ENCODE measurements at regions not wholly inside any gene's neighbourhood (a gene's known extent, or its start where the extent isn't known, plus 50 kb on each side); places are given as distances from the start of the nearest gene placed in this dataset.

GRCh38 chr6:40162074-40162473 is 227.8 kb upstream of the MOCS1 start:
- no peaks in the 10 kb centered on the region for H3K36me3 ChIP-seq (ENCODE audit: control insufficient read depth, insufficient read depth, low read length)
- no peak for DNase-seq
- no peak overlapping the region for H3K27ac ChIP-seq (ENCODE audit: low read depth, low read length)
- H3K4me1 Mint-ChIP-seq: no peaks in the 10 kb centered on the region
- H3K4me1 ChIP-seq (ENCODE audit: control insufficient read depth, insufficient read depth, low read length): no peaks in the 10 kb centered on the region
- 89 to 93% methylated on average over 5 of the region's 5 CpGs for WGBS, 2 experiments (ENCODE audit: insufficient coverage in 1 of 2, insufficient read length in 1 of 2)
- H3K27me3 ChIP-seq (ENCODE audit: control insufficient read depth, insufficient read depth, low read length, poor library complexity, severe bottlenecking): no peaks in the 10 kb centered on the region
- TF ChIP-seq, protein P1, sequence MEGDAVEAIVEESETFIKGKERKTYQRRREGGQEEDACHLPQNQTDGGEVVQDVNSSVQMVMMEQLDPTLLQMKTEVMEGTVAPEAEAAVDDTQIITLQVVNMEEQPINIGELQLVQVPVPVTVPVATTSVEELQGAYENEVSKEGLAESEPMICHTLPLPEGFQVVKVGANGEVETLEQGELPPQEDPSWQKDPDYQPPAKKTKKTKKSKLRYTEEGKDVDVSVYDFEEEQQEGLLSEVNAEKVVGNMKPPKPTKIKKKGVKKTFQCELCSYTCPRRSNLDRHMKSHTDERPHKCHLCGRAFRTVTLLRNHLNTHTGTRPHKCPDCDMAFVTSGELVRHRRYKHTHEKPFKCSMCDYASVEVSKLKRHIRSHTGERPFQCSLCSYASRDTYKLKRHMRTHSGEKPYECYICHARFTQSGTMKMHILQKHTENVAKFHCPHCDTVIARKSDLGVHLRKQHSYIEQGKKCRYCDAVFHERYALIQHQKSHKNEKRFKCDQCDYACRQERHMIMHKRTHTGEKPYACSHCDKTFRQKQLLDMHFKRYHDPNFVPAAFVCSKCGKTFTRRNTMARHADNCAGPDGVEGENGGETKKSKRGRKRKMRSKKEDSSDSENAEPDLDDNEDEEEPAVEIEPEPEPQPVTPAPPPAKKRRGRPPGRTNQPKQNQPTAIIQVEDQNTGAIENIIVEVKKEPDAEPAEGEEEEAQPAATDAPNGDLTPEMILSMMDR (conservative IDR thresholded peaks at IDR 0.05): no peak
- H3K27me3 Mint-ChIP-seq (ENCODE audit: insufficient read depth): peaks cover 19% of the 10 kb centered on the region
- H3K4me3 Mint-ChIP-seq: no peak overlapping the region
- no peaks in the 10 kb centered on the region for H3K9me3 Mint-ChIP-seq
- no peak overlapping the region for H3K27ac Mint-ChIP-seq
- H3K9ac ChIP-seq (ENCODE audit: extremely low read depth, low read length, poor library complexity, severe bottlenecking): no peak overlapping the region
- H3K36me3 Mint-ChIP-seq (ENCODE audit: low read depth): no peaks in the 10 kb centered on the region
- no peaks in the 10 kb centered on the region for H3K9me3 ChIP-seq (ENCODE audit: control insufficient read depth, low read length)
- H3K4me3 ChIP-seq (ENCODE audit: low read length): no peak overlapping the region

GRCh38 chr6:40160826-40161225 is 226.6 kb upstream of the MOCS1 start:
- no peaks in the 10 kb centered on the region for H3K4me1 Mint-ChIP-seq
- Histone ChIP-seq H3K36me3 (ENCODE audit: control insufficient read depth, insufficient read depth, low read length) (no peaks in the 10 kb centered on the region), H3K9ac (ENCODE audit: extremely low read depth, low read length, poor library complexity, severe bottlenecking) (no peak overlapping the region), H3K9me3 (ENCODE audit: control insufficient read depth, low read length) (no peaks in the 10 kb centered on the region), H3K4me3 (ENCODE audit: low read length) (no peak overlapping the region), H3K27me3 (ENCODE audit: control insufficient read depth, insufficient read depth, low read length, poor library complexity, severe bottlenecking) (peaks cover 5% of the 10 kb centered on the region), H3K4me1 (ENCODE audit: control insufficient read depth, insufficient read depth, low read length) (no peaks in the 10 kb centered on the region), H3K27ac (ENCODE audit: low read depth, low read length) (no peak overlapping the region)
- 91 to 95% methylated on average over 2 to 3 of the region's 3 CpGs for WGBS, 2 experiments (ENCODE audit: insufficient coverage in 1 of 2, insufficient read length in 1 of 2)
- H3K27ac Mint-ChIP-seq: no peak overlapping the region
- H3K9me3 Mint-ChIP-seq: no peaks in the 10 kb centered on the region
- no peak for DNase-seq
- peaks cover 13% of the 10 kb centered on the region for H3K27me3 Mint-ChIP-seq (ENCODE audit: insufficient read depth)
- H3K4me3 Mint-ChIP-seq: no peak overlapping the region
- H3K36me3 Mint-ChIP-seq (ENCODE audit: low read depth): no peaks in the 10 kb centered on the region
- TF ChIP-seq, protein P1 (conservative IDR thresholded peaks at IDR 0.05): no peak

DNA sequence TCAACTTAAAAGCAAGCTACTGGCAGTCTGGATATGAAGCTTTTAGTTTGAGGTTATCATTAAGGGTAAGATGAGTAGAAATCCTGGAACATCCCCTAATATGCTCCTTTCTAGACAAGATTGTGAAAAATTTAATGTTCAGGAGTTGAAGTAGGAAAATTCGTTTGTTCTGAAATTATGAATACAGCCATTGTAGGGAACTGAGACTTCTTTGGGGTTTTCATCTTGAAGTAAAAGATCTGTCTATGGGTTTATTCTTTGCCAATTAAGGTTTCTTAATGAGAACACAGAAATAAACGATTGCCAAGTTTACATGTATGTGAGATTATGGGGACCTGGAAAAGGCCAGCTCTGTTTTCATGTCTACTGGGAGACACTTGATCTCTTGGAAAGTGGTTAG is 225.6 kb upstream of the MOCS1 start:
- H3K27ac ChIP-seq (ENCODE audit: low read depth, low read length): no peak overlapping the region
- H3K4me1 ChIP-seq (ENCODE audit: control insufficient read depth, insufficient read depth, low read length): no peaks in the 10 kb centered on the region
- Mint-ChIP-seq H3K27me3 (ENCODE audit: insufficient read depth) (peaks cover 14% of the 10 kb centered on the region), H3K4me3 (no peak overlapping the region), H3K4me1 (no peaks in the 10 kb centered on the region), H3K9me3 (no peaks in the 10 kb centered on the region), H3K27ac (no peak overlapping the region), H3K36me3 (ENCODE audit: low read depth) (no peaks in the 10 kb centered on the region)
- H3K9me3 ChIP-seq (ENCODE audit: control insufficient read depth, low read length): no peaks in the 10 kb centered on the region
- TF ChIP-seq, protein P1 (conservative IDR thresholded peaks at IDR 0.05): no peak
- 82 to 83% methylated on average over 2 of the region's 2 CpGs for WGBS, 2 experiments (ENCODE audit: insufficient coverage in 1 of 2, insufficient read length in 1 of 2)
- DNase-seq: no peak
- H3K9ac ChIP-seq (ENCODE audit: extremely low read depth, low read length, poor library complexity, severe bottlenecking): no peak overlapping the region
- H3K4me3 ChIP-seq (ENCODE audit: low read length): no peak overlapping the region
- H3K36me3 ChIP-seq (ENCODE audit: control insufficient read depth, insufficient read depth, low read length): no peaks in the 10 kb centered on the region
- peaks cover 8% of the 10 kb centered on the region for H3K27me3 ChIP-seq (ENCODE audit: control insufficient read depth, insufficient read depth, low read length, poor library complexity, severe bottlenecking)

Measured in endodermal cell (in vitro differentiated cells).